ENCODE measurements at regions not wholly inside any gene's neighbourhood (a gene's known extent, or its start where the extent isn't known, plus 50 kb on each side); places are given as distances from the start of the nearest gene placed in this dataset.

DNA sequence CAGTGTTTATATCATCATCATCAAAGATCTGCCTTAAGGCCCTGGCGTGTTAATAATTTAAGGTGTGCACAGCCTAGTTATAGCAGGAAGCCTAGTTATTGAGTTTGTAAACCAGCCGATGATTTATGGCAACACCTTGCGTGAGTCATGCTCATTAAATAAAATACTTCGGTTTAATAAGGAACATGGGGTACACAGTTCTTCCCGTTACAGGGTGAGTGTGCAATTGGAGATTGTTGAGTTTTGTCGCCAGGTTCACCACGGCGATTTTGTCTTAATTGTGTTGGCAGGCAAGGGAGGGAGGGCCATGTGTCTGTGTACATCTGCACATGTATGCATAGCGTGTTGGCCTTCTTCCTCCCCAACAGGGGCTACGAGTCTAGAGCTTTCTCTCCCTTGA, 104.0 kb downstream of the TFAP2A start:
- TF ChIP-seq, protein P1, sequence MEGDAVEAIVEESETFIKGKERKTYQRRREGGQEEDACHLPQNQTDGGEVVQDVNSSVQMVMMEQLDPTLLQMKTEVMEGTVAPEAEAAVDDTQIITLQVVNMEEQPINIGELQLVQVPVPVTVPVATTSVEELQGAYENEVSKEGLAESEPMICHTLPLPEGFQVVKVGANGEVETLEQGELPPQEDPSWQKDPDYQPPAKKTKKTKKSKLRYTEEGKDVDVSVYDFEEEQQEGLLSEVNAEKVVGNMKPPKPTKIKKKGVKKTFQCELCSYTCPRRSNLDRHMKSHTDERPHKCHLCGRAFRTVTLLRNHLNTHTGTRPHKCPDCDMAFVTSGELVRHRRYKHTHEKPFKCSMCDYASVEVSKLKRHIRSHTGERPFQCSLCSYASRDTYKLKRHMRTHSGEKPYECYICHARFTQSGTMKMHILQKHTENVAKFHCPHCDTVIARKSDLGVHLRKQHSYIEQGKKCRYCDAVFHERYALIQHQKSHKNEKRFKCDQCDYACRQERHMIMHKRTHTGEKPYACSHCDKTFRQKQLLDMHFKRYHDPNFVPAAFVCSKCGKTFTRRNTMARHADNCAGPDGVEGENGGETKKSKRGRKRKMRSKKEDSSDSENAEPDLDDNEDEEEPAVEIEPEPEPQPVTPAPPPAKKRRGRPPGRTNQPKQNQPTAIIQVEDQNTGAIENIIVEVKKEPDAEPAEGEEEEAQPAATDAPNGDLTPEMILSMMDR (IDR thresholded peaks at IDR 0.05; ENCODE audit: borderline replicate concordance, insufficient read depth, low read depth, low read length): no peak
- no peak overlapping the region for H3K4me3 ChIP-seq (ENCODE audit: low read depth, low read length)

DNA sequence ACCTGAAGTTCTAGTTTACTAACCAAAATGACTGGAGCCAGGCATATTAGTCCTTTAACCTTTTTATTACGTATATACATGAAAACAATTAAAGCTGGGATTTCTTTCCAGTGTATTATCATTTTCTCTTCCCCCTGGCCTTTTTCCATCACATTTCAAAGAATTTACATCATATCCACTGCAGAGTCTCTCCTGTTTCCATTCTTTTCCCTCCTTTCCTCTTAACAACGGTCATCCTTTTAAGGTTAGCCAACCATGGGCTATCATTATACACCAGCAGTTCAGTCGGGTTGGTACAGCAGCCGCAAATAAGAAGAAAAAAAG, 104.6 kb downstream of the TFAP2A start:
- no peak overlapping the region for H3K4me3 ChIP-seq (ENCODE audit: low read depth, low read length)
- TF ChIP-seq, protein P1 (IDR thresholded peaks at IDR 0.05; ENCODE audit: borderline replicate concordance, insufficient read depth, low read depth, low read length): no peak

DNA sequence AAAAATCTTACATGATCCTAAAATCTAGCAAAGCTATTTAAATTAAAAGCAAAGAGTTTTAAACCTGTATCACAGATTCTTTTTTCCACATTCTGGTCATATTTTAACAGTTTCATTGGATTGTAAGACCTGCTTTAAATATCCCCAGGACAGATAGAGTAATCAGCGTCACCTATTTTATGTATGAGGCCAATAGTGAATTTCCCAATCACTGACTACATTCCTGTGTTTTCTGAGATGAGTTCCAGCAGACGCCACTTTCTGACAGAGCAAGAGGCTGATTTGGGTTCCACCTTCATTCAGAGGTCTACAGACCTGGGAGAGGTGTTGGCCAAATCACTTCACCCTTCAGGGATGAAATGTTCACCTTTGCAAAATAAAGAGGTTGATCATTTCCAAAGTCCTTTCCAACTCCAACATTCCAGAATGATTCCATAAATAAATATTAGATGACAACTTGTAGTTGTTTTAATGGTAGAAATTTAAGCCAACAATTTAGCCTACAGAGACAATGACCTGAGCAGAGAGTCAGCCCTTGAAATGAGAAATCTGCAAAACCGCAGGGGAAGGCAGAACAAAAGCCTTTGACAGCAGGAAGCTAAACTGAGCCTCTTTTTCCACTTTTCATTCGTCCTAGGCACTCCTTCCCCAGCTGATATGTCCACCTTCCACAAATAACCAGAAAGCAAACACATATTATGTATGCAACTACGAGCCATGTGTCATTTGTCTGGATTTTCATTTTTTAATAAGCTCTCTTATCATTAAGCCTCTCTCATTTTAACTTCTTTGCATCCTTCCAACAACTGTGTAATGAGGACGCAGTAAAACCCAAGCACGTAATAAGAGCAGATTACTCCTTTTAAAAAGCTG, 105.2 kb downstream of the TFAP2A start:
- TF ChIP-seq, protein P1 (IDR thresholded peaks at IDR 0.05; ENCODE audit: borderline replicate concordance, insufficient read depth, low read depth, low read length): no peak
- H3K4me3 ChIP-seq (ENCODE audit: low read depth, low read length): no peak overlapping the region

DNA sequence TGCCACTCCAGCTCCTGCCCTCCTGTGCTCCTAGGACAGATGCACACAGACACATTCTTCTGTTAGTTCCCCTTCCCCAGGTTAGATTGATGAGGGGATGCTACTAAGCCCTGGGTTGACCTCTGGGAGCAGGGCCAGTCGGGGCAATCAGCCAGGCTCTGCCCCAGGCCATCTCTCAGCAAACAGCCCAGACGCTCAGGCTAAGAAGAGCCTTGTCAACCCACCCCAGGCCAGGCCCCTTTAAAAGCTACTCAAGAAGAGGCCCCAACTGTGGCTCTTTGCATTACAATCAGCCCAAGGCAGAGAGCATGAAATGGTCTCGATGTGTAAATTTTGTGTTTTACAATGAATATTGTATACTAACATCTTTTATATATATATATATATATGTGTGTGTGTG, 107.4 kb downstream of the TFAP2A start:
- H3K4me3 ChIP-seq (ENCODE audit: low read depth, low read length): no peak overlapping the region
- TF ChIP-seq, protein P1 (IDR thresholded peaks at IDR 0.05; ENCODE audit: borderline replicate concordance, insufficient read depth, low read depth, low read length): no peak

DNA sequence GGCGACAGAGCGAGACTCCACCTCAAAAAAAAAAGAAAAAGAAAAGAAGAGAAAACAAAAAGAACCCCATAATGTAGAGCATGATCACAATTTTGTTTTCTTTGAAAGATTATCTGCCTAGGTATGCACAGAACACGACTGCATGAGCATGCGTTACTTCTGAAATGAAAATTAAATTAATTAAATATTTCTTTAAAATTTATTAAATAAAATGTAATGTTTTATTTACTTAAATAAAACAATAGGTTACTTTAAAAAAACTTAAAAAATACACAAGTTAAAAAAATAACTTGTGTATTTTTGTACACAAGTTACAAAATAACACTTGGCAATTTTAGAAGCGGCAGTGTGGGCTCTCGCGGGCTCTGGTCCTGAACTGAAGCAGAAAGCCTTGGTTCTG, 107.8 kb downstream of the TFAP2A start:
- TF ChIP-seq, protein P1 (IDR thresholded peaks at IDR 0.05; ENCODE audit: borderline replicate concordance, insufficient read depth, low read depth, low read length): no peak
- H3K4me3 ChIP-seq (ENCODE audit: low read depth, low read length): no peak overlapping the region

DNA sequence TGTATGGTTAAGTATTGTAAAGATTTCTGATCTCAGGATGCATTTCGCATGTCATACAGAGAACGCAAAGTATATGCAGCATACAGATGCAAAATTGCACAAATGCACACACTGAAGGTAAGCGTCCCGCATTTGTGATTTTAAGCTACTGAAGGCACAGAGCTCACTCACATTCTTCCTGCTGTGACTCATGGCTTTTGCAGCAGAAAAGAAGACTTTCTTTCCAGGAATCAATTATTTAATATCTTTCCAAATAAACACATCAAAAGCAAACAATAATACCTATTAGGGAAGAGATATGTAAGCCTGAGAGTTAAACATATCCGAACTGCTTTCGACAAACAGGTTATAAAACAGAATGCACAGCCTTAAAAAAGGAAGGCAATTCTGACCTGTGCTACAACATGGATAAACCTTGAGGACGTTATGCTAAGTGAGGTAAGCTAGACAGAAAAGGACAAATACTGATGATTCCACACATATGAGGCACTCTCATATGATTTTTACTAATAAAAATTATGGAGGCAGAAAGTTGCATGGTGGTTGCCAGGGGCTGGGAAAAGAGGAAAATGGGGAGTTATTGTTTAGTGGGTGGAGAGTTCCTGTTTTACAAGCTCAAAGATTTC, 109.0 kb downstream of the TFAP2A start:
- TF ChIP-seq, protein P1 (IDR thresholded peaks at IDR 0.05; ENCODE audit: borderline replicate concordance, insufficient read depth, low read depth, low read length): no peak

More for the DNA sequence above, 109.0 kb downstream of the TFAP2A start:
- no peak overlapping the region for H3K4me3 ChIP-seq (ENCODE audit: low read depth, low read length)
